HEK293 (cell line): ENCODE measurements at regions not wholly inside any gene's neighbourhood (a gene's known extent, or its start where the extent isn't known, plus 50 kb on each side); places are given as distances from the start of the nearest gene placed in this dataset.
"Not testable (repeated sequence)": the region's sequence is repeated elsewhere in the genome, so short reads cannot be mapped to it uniquely, and the experiment has no call there.

Experiments used
- CTCF ChIP-seq: fragments of 450-650 bp; formaldehyde crosslinking; IDR thresholded peaks from 2 replicates; pipeline ENCODE4 v1.5.1; 2016; ENCODE audit warnings: missing biosample characterization, missing genetic modification characterization
- GFI1B ChIP-seq: fragments of 450-650 bp; formaldehyde crosslinking; IDR thresholded peaks from 2 replicates; pipeline ENCODE4 v1.5.1; 2016; ENCODE audit warnings: missing biosample characterization, missing genetic modification characterization
- KLF1 ChIP-seq: fragments of 450-650 bp; formaldehyde crosslinking; IDR thresholded peaks from 2 replicates; pipeline ENCODE4 v1.5.1; 2016; ENCODE audit warnings: missing biosample characterization, missing genetic modification characterization
- ZBTB49 ChIP-seq: fragments of 450-650 bp; formaldehyde crosslinking; IDR thresholded peaks from 2 replicates; pipeline ENCODE4 v1.5.1; 2016; ENCODE audit warnings: missing biosample characterization, missing genetic modification characterization, low read depth
- ZFP3 ChIP-seq: fragments of 450-650 bp; formaldehyde crosslinking; IDR thresholded peaks from 2 replicates; pipeline ENCODE4 v1.5.1; 2016; ENCODE audit warnings: low read depth, missing biosample characterization, missing genetic modification characterization
- ZNF146 ChIP-seq: fragments of 450-650 bp; formaldehyde crosslinking; IDR thresholded peaks from 2 replicates; pipeline ENCODE4 v1.5.1; 2016; ENCODE audit warnings: missing biosample characterization, missing genetic modification characterization
- ZNF404 ChIP-seq: fragments of 450-650 bp; formaldehyde crosslinking; IDR thresholded peaks from 2 replicates; pipeline ENCODE4 v1.5.1; 2017; ENCODE audit warnings: missing biosample characterization, missing genetic modification characterization
- ZNF692 ChIP-seq: fragments of 450-650 bp; formaldehyde crosslinking; IDR thresholded peaks from 2 replicates; pipeline ENCODE4 v1.5.1; 2016; ENCODE audit warnings: missing biosample characterization, missing genetic modification characterization
- ZNF704 ChIP-seq: fragments of 450-650 bp; formaldehyde crosslinking; IDR thresholded peaks from 2 replicates; pipeline ENCODE4 v1.5.1; 2016; ENCODE audit warnings: missing biosample characterization, missing genetic modification characterization

- TF ChIP-seq CTCF (tag by site-specific recombination); KLF1; ZFP3 (tag by site-specific recombination); ZBTB49 (tag by site-specific recombination); GFI1B (tag by site-specific recombination); ZNF692 (tag by site-specific recombination); ZNF404 (tag by site-specific recombination); ZNF146 (tag by site-specific recombination); ZNF704 (tag by site-specific recombination): not testable (repeated sequence)
Measured at GRCh38 chr12:97988588-97988987, 526.0 kb downstream of the RMST start.
